Endothelial cell of umbilical vein (primary cell): ENCODE measurements at regions not wholly inside any gene's neighbourhood (a gene's known extent, or its start where the extent isn't known, plus 50 kb on each side); places are given as distances from the start of the nearest gene placed in this dataset.

Experiments
- BruUV-seq: library from RNA; stranded (reverse); fragments of 400-500 nt; replicated peaks from 2 replicates; lab custom pipeline; 2021; lab: Mats Ljungman, UMichigan
- CTCF ChIA-PET: fragments of 300-600, 350-600 bp; sonication (Branson Sonifier 250); formaldehyde crosslinking; loops from one replicate; lab custom pipeline; 2021; ENCODE audit warnings: antibody characterized with exemption, inconsistent platforms; lab: Charles Lee
- POLR2A ChIA-PET: fragments of 300-600, 350-600 bp; sonication (Branson Sonifier 250); formaldehyde crosslinking; loops from one replicate; lab custom pipeline; 2021; ENCODE audit warnings: antibody characterized with exemption, inconsistent platforms; lab: Charles Lee
- DNase-seq: peaks from one replicate; pipeline ENCODE4 v3.0.0-alpha.2; 2011; ENCODE audit warnings: low read depth, low spot score
- FAIRE-seq: peaks from 2 replicates; lab custom pipeline; 2011; peaks lifted over from hg19 to GRCh38; lab: Jason Lieb, UNC
- H2AFZ ChIP-seq: 2 replicates; pipeline ENCODE4 v1.6.0; 2012; ENCODE audit warnings: low read depth, low read length, control low read depth, inconsistent platforms
- H3K27ac ChIP-seq: 2 replicates; pipeline ENCODE4 v1.5.1; 2011; ENCODE audit warnings: low read depth, mild to moderate bottlenecking, control low read depth, low read length, moderate library complexity; ENCODE audit not compliant: insufficient read depth
- H3K27me3 ChIP-seq, 2 experiments: 2 replicates each; pipeline versions ENCODE4 v1.6.0 to v1.6.1; 2011; ENCODE audit warnings: low read length in 2 of 2, mixed read lengths in 1 of 2; ENCODE audit not compliant: control insufficient read depth in 2 of 2, insufficient read depth in 2 of 2
- H3K36me3 ChIP-seq, 2 experiments: 2 replicates in 1 of 2; 3 replicates in 1 of 2; pipeline ENCODE4 v1.5.1; 2011; ENCODE audit warnings: low read length in 2 of 2, mild to moderate bottlenecking in 1 of 2, moderate library complexity in 1 of 2; ENCODE audit not compliant: control insufficient read depth in 2 of 2, insufficient read depth in 2 of 2; ENCODE audit errors: extremely low read depth in 1 of 2
- H3K4me1 ChIP-seq: 3 replicates; pipeline ENCODE4 v1.5.1; 2011; ENCODE audit warnings: mild to moderate bottlenecking, low read length; ENCODE audit not compliant: control insufficient read depth, insufficient read depth; ENCODE audit errors: extremely low read depth
- H3K4me2 ChIP-seq: 2 replicates; pipeline ENCODE4 v1.6.1; 2011; ENCODE audit warnings: low read length, control low read depth, mixed read lengths; ENCODE audit not compliant: insufficient read depth
- H3K4me3 ChIP-seq, 3 experiments: fragments of 200-600 bp in 1 of 3; sonication (generic), shearing (Covaris generic) in 1 of 3; replicated peaks in 1 of 3; 2 replicates each; pipeline ENCODE4 v1.5.1; 2011 to 2016; ENCODE audit warnings: control low read depth in 3 of 3, low read length in 3 of 3, mild to moderate bottlenecking in 2 of 3, inconsistent platforms in 1 of 3, low read depth in 1 of 3, moderate library complexity in 1 of 3; ENCODE audit not compliant: insufficient read depth in 1 of 3
- H3K79me2 ChIP-seq: 2 replicates; pipeline ENCODE4 v1.6.0; 2012; ENCODE audit warnings: low read length, inconsistent platforms; ENCODE audit not compliant: control insufficient read depth, insufficient read depth
- H3K9ac ChIP-seq: replicated peaks from 2 replicates; pipeline ENCODE3; 2011; ENCODE audit warnings: low read length, control low read depth; ENCODE audit not compliant: insufficient read depth; ENCODE audit errors: extremely low read depth
- H3K9me1 ChIP-seq: replicated peaks from 3 replicates; pipeline ENCODE4 v1.6.0; 2011; ENCODE audit warnings: mild to moderate bottlenecking, low read length; ENCODE audit not compliant: control insufficient read depth, insufficient read depth; ENCODE audit errors: extremely low read depth
- H3K9me3 ChIP-seq: replicated peaks from 2 replicates; pipeline ENCODE4 v1.5.1; 2012; ENCODE audit warnings: low read length, inconsistent platforms; ENCODE audit not compliant: control insufficient read depth, insufficient read depth
- H4K20me1 ChIP-seq: replicated peaks from 2 replicates; pipeline ENCODE3; 2011; ENCODE audit warnings: mild to moderate bottlenecking, low read length; ENCODE audit not compliant: control insufficient read depth, insufficient read depth; ENCODE audit errors: extremely low read depth
- EZH2 ChIP-seq: IDR thresholded peaks from 2 replicates; pipeline ENCODE4 v1.6.1; 2012; ENCODE audit warnings: borderline replicate concordance, low read depth, mild to moderate bottlenecking, moderate library complexity, low read length, inconsistent platforms; ENCODE audit not compliant: severe bottlenecking
- FOS ChIP-seq: IDR thresholded peaks from 2 replicates; pipeline ENCODE4 v1.6.1; 2011; ENCODE audit warnings: mild to moderate bottlenecking, low read length, moderate library complexity, borderline replicate concordance; ENCODE audit not compliant: insufficient read depth
- GATA2 ChIP-seq: IDR thresholded peaks from 2 replicates; pipeline ENCODE4 v1.7.0; 2011; ENCODE audit warnings: low read depth, mild to moderate bottlenecking, moderate library complexity, mixed read lengths, low read length; ENCODE audit not compliant: insufficient read length, insufficient read depth
- JUN ChIP-seq: IDR thresholded peaks from 2 replicates; pipeline ENCODE4 v1.6.1; 2011; ENCODE audit warnings: borderline replicate concordance, low read depth; ENCODE audit not compliant: insufficient read length, insufficient read depth
- MYC ChIP-seq: IDR thresholded peaks from one replicate; pipeline ENCODE4 v1.6.1; 2011; ENCODE audit warnings: mild to moderate bottlenecking, low read depth, low read length
- POLR2A ChIP-seq: IDR thresholded peaks from 2 replicates; pipeline ENCODE4 v1.6.1; 2012; ENCODE audit warnings: low read depth, mild to moderate bottlenecking, control low read depth, low read length
- POLR2AphosphoS5 ChIP-seq: IDR thresholded peaks from 2 replicates; pipeline ENCODE4 v1.6.1; 2012; ENCODE audit warnings: low read depth, mild to moderate bottlenecking, control low read depth, low read length, moderate library complexity; ENCODE audit not compliant: insufficient read depth
- dilution Hi-C: fragments of 300-500 bp; cut with MboI; formaldehyde crosslinking; loops from one replicate; pipeline ENCODE4 v1.15.0; 2019; ENCODE audit warnings: low sequenced_read_pairs; ENCODE audit not compliant: extremely low pct_ligation_motif_present
- intact Hi-C: fragments of 100-400 bp; cut with micrococcal nuclease; formaldehyde crosslinking; loops from one replicate; pipeline ENCODE4 v1.10.0; 2022
- TF ChIP-seq, protein P1 (sequence below), 2 donors: IDR thresholded peaks; 1 replicate in 1 of 2; 2 replicates in 1 of 2; pipeline ENCODE4 v1.5.1; 2011; ENCODE audit warnings: low read length in 2 of 2, mild to moderate bottlenecking in 2 of 2, moderate library complexity in 2 of 2, control low read depth in 1 of 2, inconsistent platforms in 1 of 2, low read depth in 1 of 2; ENCODE audit not compliant: insufficient read depth in 1 of 2; ENCODE audit errors: extremely low read depth in 1 of 2
- TF ChIP-seq, protein P2 (sequence below): IDR thresholded peaks from 2 replicates; pipeline ENCODE4 v1.6.1; 2011; ENCODE audit not compliant: insufficient read depth, insufficient read length

DNA sequence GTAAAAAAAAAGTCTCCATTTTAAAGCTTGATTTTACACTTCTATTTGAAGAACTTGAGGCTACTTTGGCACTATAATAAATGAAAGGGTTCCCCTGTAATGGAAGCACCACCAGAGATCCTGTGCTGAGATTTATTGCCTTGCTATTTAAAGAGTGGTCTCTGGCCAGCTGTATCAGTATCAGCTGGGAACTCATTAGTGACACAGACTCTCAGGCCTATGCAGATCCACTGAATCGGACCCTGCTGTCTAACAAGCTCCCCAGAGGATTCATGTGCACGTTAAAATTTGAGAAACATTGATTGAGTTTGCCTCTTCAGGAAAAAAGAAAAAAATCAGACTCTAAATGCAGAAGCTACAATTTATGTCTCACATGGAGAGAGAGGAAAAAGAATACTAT is 299.9 kb upstream of the BMP2 start:
- no peaks in the 10 kb centered on the region for H3K9me3 ChIP-seq
- no peaks in the 10 kb centered on the region for H3K79me2 ChIP-seq
- H4K20me1 ChIP-seq, result no peaks in the 10 kb centered on the region
- H3K9me1 ChIP-seq, result no peaks in the 10 kb centered on the region
- peaks cover 12% of the 10 kb centered on the region for H3K4me1 ChIP-seq
- H3K27me3 ChIP-seq, result no peaks in the 10 kb centered on the region
- H3K4me3 ChIP-seq, result no peak overlapping the region
- POLR2A ChIA-PET, result no interaction called here
- H3K4me2 ChIP-seq, result no peak overlapping the region
- TF ChIP-seq FOS, result no peak
- TF ChIP-seq JUN, result no peak
- TF ChIP-seq POLR2A, result no peak
- no peak for TF ChIP-seq GATA2
- H3K9ac ChIP-seq, result no peak overlapping the region
- H3K27ac ChIP-seq, result no peak overlapping the region
- no peaks in the 10 kb centered on the region for H3K36me3 ChIP-seq
- no peak for DNase-seq
- H2AFZ ChIP-seq, result no peak overlapping the region
- CTCF ChIA-PET, result interaction anchor here (0.6 kb wide), 1 partner anchor 32 kb away, joined by 3 read pairs; no protein-coding TSS in a partner anchor
- dilution Hi-C loops, result no loop called here
- no TSS peak for BruUV-seq
- FAIRE-seq, result no peak
- intact Hi-C loops, result no loop called here

DNA sequence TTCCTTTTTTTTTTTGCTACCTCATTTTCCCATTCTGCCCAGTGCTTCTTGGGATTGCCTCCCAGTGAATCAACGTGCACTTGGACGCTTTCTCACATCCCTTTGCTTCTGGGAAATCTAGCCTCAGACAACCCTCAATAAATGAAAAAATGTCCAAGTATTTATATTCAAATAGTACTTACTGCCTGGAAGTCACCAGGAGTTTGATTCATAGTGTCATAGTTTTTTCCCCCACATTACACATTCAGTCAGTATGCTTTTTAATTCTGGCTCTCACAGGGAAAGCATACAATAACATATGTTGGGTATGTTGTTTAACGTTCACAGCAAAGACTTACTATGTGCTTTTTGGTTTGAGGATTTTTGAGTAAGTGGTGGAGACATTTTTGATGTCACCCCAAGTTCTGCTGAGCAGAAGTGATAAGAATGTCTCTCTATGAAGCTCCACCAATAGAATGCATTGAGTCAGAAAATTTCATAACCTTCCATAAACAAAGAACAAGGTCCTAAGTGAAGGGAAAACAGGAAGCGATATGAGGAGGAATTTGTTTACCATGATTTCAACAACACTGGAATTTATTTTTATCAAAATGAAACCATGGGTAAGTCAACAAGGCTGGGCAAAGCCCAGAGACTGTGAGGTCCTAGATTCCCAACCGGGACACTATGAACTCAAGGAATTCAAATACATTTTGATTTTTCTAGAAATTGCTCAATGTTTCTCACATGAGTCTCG is 301.2 kb upstream of the BMP2 start:
- H3K4me2 ChIP-seq, result no peak overlapping the region
- dilution Hi-C loops, result no loop called here

More for the DNA sequence above, 301.2 kb upstream of the BMP2 start:
- H3K36me3 ChIP-seq, result no peaks in the 10 kb centered on the region
- no peaks in the 10 kb centered on the region for H4K20me1 ChIP-seq
- FAIRE-seq (no peak), DNase-seq (no peak)
- H3K27me3 ChIP-seq, result no peaks in the 10 kb centered on the region
- no peaks in the 10 kb centered on the region for H3K9me1 ChIP-seq
- no peaks in the 10 kb centered on the region for H3K9me3 ChIP-seq
- H3K27ac ChIP-seq, result no peak overlapping the region
- H2AFZ ChIP-seq, result no peak overlapping the region
- peaks cover 12% of the 10 kb centered on the region for H3K4me1 ChIP-seq
- ChIA-PET POLR2A (no interaction called here), CTCF (no interaction called here)
- intact Hi-C loops, result no loop called here
- H3K4me3 ChIP-seq, result no peak overlapping the region
- no TSS peak for BruUV-seq
- no peak overlapping the region for H3K9ac ChIP-seq
- no peak for TF ChIP-seq GATA2
- no peak for TF ChIP-seq MYC
- TF ChIP-seq, protein P1, sequence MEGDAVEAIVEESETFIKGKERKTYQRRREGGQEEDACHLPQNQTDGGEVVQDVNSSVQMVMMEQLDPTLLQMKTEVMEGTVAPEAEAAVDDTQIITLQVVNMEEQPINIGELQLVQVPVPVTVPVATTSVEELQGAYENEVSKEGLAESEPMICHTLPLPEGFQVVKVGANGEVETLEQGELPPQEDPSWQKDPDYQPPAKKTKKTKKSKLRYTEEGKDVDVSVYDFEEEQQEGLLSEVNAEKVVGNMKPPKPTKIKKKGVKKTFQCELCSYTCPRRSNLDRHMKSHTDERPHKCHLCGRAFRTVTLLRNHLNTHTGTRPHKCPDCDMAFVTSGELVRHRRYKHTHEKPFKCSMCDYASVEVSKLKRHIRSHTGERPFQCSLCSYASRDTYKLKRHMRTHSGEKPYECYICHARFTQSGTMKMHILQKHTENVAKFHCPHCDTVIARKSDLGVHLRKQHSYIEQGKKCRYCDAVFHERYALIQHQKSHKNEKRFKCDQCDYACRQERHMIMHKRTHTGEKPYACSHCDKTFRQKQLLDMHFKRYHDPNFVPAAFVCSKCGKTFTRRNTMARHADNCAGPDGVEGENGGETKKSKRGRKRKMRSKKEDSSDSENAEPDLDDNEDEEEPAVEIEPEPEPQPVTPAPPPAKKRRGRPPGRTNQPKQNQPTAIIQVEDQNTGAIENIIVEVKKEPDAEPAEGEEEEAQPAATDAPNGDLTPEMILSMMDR (IDR thresholded peaks at IDR 0.05; ENCODE audit: extremely low read depth in 1 of 2, insufficient read depth in 1 of 2, low read depth in 1 of 2, low read length in 2 of 2), result no peak
- TF ChIP-seq, protein P2, sequence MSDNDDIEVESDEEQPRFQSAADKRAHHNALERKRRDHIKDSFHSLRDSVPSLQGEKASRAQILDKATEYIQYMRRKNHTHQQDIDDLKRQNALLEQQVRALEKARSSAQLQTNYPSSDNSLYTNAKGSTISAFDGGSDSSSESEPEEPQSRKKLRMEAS, result no peak
- TF ChIP-seq POLR2A, result no peak
- no peak for TF ChIP-seq EZH2
- no peak for TF ChIP-seq JUN
- TF ChIP-seq FOS, result no peak
- TF ChIP-seq POLR2AphosphoS5, result no peak
- H3K79me2 ChIP-seq, result no peaks in the 10 kb centered on the region
